MCF 10A (cell line): ENCODE measurements at regions not wholly inside any gene's neighbourhood (a gene's known extent, or its start where the extent isn't known, plus 50 kb on each side); places are given as distances from the start of the nearest gene placed in this dataset.

Experiments used
- BruUV-seq: library from RNA; stranded (reverse); fragments of 400-500 nt; replicated peaks from 2 replicates; lab custom pipeline; 2021; lab: Mats Ljungman, UMichigan
- CTCF ChIA-PET: fragments of 300-600 bp; sonication (Branson Sonifier 250); formaldehyde crosslinking; extraction: SDS; loops from one replicate; lab custom pipeline; 2021; ENCODE audit warnings: antibody characterized with exemption, inconsistent platforms; lab: Yijun Ruan, JAX
- POLR2A ChIA-PET: fragments of 300-600, 350-650 bp; sonication (Branson Sonifier 250); formaldehyde crosslinking; extraction: SDS; loops from one replicate; lab custom pipeline; 2020; ENCODE audit warnings: antibody characterized with exemption, inconsistent platforms; lab: Yijun Ruan, JAX
- DNase-seq: peaks from one replicate; pipeline ENCODE4 v3.0.0-alpha.2; 2018; ENCODE audit not compliant: unreplicated experiment
- H3K27ac Mint-ChIP-seq: one replicate; pipeline ENCODE4 v1.8.0; 2022; ENCODE audit warnings: mild to moderate bottlenecking, low read depth, mixed read lengths; ENCODE audit not compliant: unreplicated experiment
- H3K27me3 Mint-ChIP-seq: one replicate; pipeline ENCODE4 v1.8.0; 2022; ENCODE audit warnings: mixed read lengths; ENCODE audit not compliant: insufficient read depth, unreplicated experiment
- H3K36me3 Mint-ChIP-seq: one replicate; pipeline ENCODE4 v1.8.0; 2022; ENCODE audit warnings: mild to moderate bottlenecking, moderate library complexity, mixed read lengths; ENCODE audit not compliant: insufficient read depth, unreplicated experiment
- H3K4me1 Mint-ChIP-seq: one replicate; pipeline ENCODE4 v1.8.0; 2022; ENCODE audit warnings: mixed read lengths; ENCODE audit not compliant: insufficient read depth, unreplicated experiment
- H3K4me3 Mint-ChIP-seq: one replicate; pipeline ENCODE4 v1.8.0; 2022; ENCODE audit warnings: mild to moderate bottlenecking, moderate library complexity, mixed read lengths; ENCODE audit not compliant: unreplicated experiment
- H3K9me3 Mint-ChIP-seq: one replicate; pipeline ENCODE4 v1.8.0; 2022; ENCODE audit warnings: mixed read lengths; ENCODE audit not compliant: unreplicated experiment
- CTCF ChIP-seq: fragments of 200-600 bp; IDR thresholded peaks from one replicate; pipeline ENCODE4 v1.8.0; 2022; ENCODE audit warnings: antibody characterized with exemption, mild to moderate bottlenecking; ENCODE audit not compliant: unreplicated experiment
- intact Hi-C: fragments of 100-400 bp; cut with micrococcal nuclease; formaldehyde crosslinking; loops from 2 replicates; pipeline ENCODE4 v1.14.1; 2022

- no peaks in the 10 kb centered on the region for H3K9me3 Mint-ChIP-seq
- H3K27ac Mint-ChIP-seq = no peak overlapping the region
- intact Hi-C loops = no loop called here
- H3K4me1 Mint-ChIP-seq = no peaks in the 10 kb centered on the region
- H3K36me3 Mint-ChIP-seq = no peaks in the 10 kb centered on the region
- ChIA-PET POLR2A (interaction anchor here (0.6 kb wide), 1 partner anchor 591 kb away, joined by 3 read pairs; no protein-coding TSS in a partner anchor), CTCF (interaction anchor here (0.6 kb wide), 2 partner anchors 348 to 1590 kb away, joined by 3 to 4 read pairs; no protein-coding TSS in a partner anchor)
- no TSS peak for BruUV-seq
- peaks cover 18% of the 10 kb centered on the region for H3K27me3 Mint-ChIP-seq
- no peak overlapping the region for H3K4me3 Mint-ChIP-seq
- TF ChIP-seq CTCF = no peak
- DNase-seq = no peak
These were observed 372.3 kb downstream of the EPHA7 start for GRCh38 chr6:93047033-93047432.

- Mint-ChIP-seq H3K4me1 (no peaks in the 10 kb centered on the region), H3K9me3 (no peaks in the 10 kb centered on the region), H3K4me3 (no peak overlapping the region), H3K36me3 (no peaks in the 10 kb centered on the region), H3K27me3 (peaks cover 37% of the 10 kb centered on the region), H3K27ac (no peak overlapping the region)
- DNase-seq = no peak
- TF ChIP-seq CTCF = no peak
- POLR2A ChIA-PET = no interaction called here
- no TSS peak for BruUV-seq
- intact Hi-C loops = no loop called here
- CTCF ChIA-PET = no interaction called here
These were observed 374.2 kb downstream of the EPHA7 start for GRCh38 chr6:93045156-93045555.

- no TSS peak for BruUV-seq
- Mint-ChIP-seq H3K4me3 (no peak overlapping the region), H3K36me3 (no peaks in the 10 kb centered on the region), H3K9me3 (no peaks in the 10 kb centered on the region), H3K4me1 (no peaks in the 10 kb centered on the region), H3K27ac (no peak overlapping the region), H3K27me3 (peaks cover 47% of the 10 kb centered on the region)
- no peak for DNase-seq
- CTCF ChIA-PET = no interaction called here
- no peak for TF ChIP-seq CTCF
- intact Hi-C loops = no loop called here
- POLR2A ChIA-PET = interaction anchor here (0.7 kb wide), 1 partner anchor 107 kb away, joined by 5 read pairs; no protein-coding TSS in a partner anchor
These were observed 379.0 kb downstream of the EPHA7 start for GRCh38 chr6:93040375-93040774.

- peaks cover 45% of the 10 kb centered on the region for H3K27me3 Mint-ChIP-seq
- POLR2A ChIA-PET = no interaction called here
- DNase-seq = peak; percentile 17
- TF ChIP-seq CTCF = no peak
- no peaks in the 10 kb centered on the region for H3K9me3 Mint-ChIP-seq
- intact Hi-C loops = no loop called here
- no peaks in the 10 kb centered on the region for H3K4me1 Mint-ChIP-seq
- H3K27ac Mint-ChIP-seq = no peak overlapping the region
- BruUV-seq = no TSS peak
- CTCF ChIA-PET = no interaction called here
- no peaks in the 10 kb centered on the region for H3K36me3 Mint-ChIP-seq
- H3K4me3 Mint-ChIP-seq = no peak overlapping the region
These were observed 382.5 kb downstream of the EPHA7 start for GRCh38 chr6:93036835-93037234.
